Tongue (tissue), 1 donor: ENCODE measurements at regions not wholly inside any gene's neighbourhood (a gene's known extent, or its start where the extent isn't known, plus 50 kb on each side); places are given as distances from the start of the nearest gene placed in this dataset.
"Not testable (repeated sequence)": the region's sequence is repeated elsewhere in the genome, so short reads cannot be mapped to it uniquely, and the experiment has no call there.

ENCODE experiments used
- DNase-seq: peaks from one replicate; pipeline ENCODE4 v3.0.0-alpha.2; 2015

GRCh38 chr2:153420394-153420793 lies 58.2 kb downstream of the RPRM start:
- DNase-seq, result no peak

- DNase-seq, result no peak
Observed at GRCh38 chr2:153417077-153417476, 61.5 kb downstream of the RPRM start.

GRCh38 chr2:153416071-153416470 lies 62.5 kb downstream of the RPRM start:
- no peak for DNase-seq

GRCh38 chr2:153408710-153409385 lies 69.7 kb downstream of the RPRM start:
- DNase-seq, result no peak

GRCh38 chr2:153405196-153405595 lies 73.4 kb downstream of the RPRM start:
- DNase-seq, result peak; percentile 16

- DNase-seq, result no peak
Observed at GRCh38 chr2:153404792-153405191, 73.8 kb downstream of the RPRM start.

- no peak for DNase-seq
Observed at GRCh38 chr2:153403940-153404339, 74.6 kb downstream of the RPRM start.

- DNase-seq, result not testable (repeated sequence)
Observed at GRCh38 chr2:153403352-153403751, 75.2 kb downstream of the RPRM start.

- peak; percentile 59 for DNase-seq
Observed at GRCh38 chr2:153394686-153395085, 83.9 kb downstream of the RPRM start.

GRCh38 chr2:153394247-153394646 lies 84.3 kb downstream of the RPRM start:
- DNase-seq, result no peak

GRCh38 chr2:153393518-153393917 lies 85.0 kb downstream of the RPRM start:
- no peak for DNase-seq

GRCh38 chr2:153391131-153391530 lies 87.4 kb downstream of the RPRM start:
- DNase-seq, result peak; percentile 5

GRCh38 chr2:153388246-153388645 lies 90.3 kb downstream of the RPRM start:
- no peak for DNase-seq

- DNase-seq, result peak; percentile 10
Observed at GRCh38 chr2:153387203-153387602, 91.4 kb downstream of the RPRM start.

GRCh38 chr2:153386481-153386897 lies 92.1 kb downstream of the RPRM start:
- no peak for DNase-seq

- no peak for DNase-seq
Observed at GRCh38 chr2:153373510-153374279, 104.9 kb downstream of the RPRM start.

- DNase-seq, result no peak
Observed at GRCh38 chr2:153360239-153360638, 118.3 kb downstream of the RPRM start.

GRCh38 chr2:153354377-153354776 lies 124.2 kb downstream of the RPRM start:
- no peak for DNase-seq

GRCh38 chr2:153349603-153350002 lies 129.0 kb downstream of the RPRM start:
- no peak for DNase-seq

- no peak for DNase-seq
Observed at GRCh38 chr2:153347818-153348495, 130.6 kb downstream of the RPRM start.

GRCh38 chr2:153320879-153321278 lies 157.7 kb downstream of the RPRM start:
- DNase-seq, result no peak

- DNase-seq, result no peak
Observed at GRCh38 chr2:153311432-153311831, 167.1 kb downstream of the RPRM start.

- no peak for DNase-seq
Observed at GRCh38 chr2:153308466-153308865, 170.1 kb downstream of the RPRM start.
